ENCODE measurements at regions not wholly inside any gene's neighbourhood (a gene's known extent, or its start where the extent isn't known, plus 50 kb on each side); places are given as distances from the start of the nearest gene placed in this dataset.

GRCh38 chr15:93415576-93415975 lies 326.6 kb upstream of the RGMA start:
- no peak for DNase-seq (ENCODE audit: low spot score)
- no peaks in the 10 kb centered on the region for H3K4me1 ChIP-seq (ENCODE audit: insufficient read depth)
- H3K9me2 ChIP-seq (replicated peaks; ENCODE audit: insufficient read depth), result no peaks in the 10 kb centered on the region
- 88% methylated on average over 3 of the region's 3 CpGs for WGBS (ENCODE audit: low lambda C conversion rate, missing lambda C conversion rate)
- H3K4me3 ChIP-seq, result no peak overlapping the region
- TF ChIP-seq EZH2 (IDR thresholded peaks at IDR 0.05; ENCODE audit: borderline replicate concordance), result no peak
- TF ChIP-seq CTCF (IDR thresholded peaks at IDR 0.05; ENCODE audit: poor library complexity), result no peak
- no peak for TF ChIP-seq EZH2phosphoT487 (IDR thresholded peaks at IDR 0.05; ENCODE audit: low read depth, severe bottlenecking, unreplicated experiment)
- H3K4me2 ChIP-seq, result no peak overlapping the region
- no peak overlapping the region for H3K27ac ChIP-seq
- no peaks in the 10 kb centered on the region for H3K36me3 ChIP-seq (replicated peaks; ENCODE audit: insufficient read depth, low read depth)
- no peak overlapping the region for H2AFZ ChIP-seq
- H3K27me3 ChIP-seq, result no peaks in the 10 kb centered on the region
- H3K9me3 ChIP-seq (ENCODE audit: low read depth), result no peaks in the 10 kb centered on the region
- H3K79me2 ChIP-seq, result no peaks in the 10 kb centered on the region
- H4K20me1 ChIP-seq (ENCODE audit: insufficient read depth, poor library complexity, severe bottlenecking), result no peaks in the 10 kb centered on the region

- no peaks in the 10 kb centered on the region for H3K36me3 ChIP-seq (replicated peaks; ENCODE audit: insufficient read depth, low read depth)
- no peak overlapping the region for H3K27ac ChIP-seq
- H2AFZ ChIP-seq, result no peak overlapping the region
- H3K79me2 ChIP-seq, result no peaks in the 10 kb centered on the region
- no peak for TF ChIP-seq CTCF (IDR thresholded peaks at IDR 0.05; ENCODE audit: poor library complexity)
- TF ChIP-seq EZH2 (IDR thresholded peaks at IDR 0.05; ENCODE audit: borderline replicate concordance), result no peak
- TF ChIP-seq EZH2phosphoT487 (IDR thresholded peaks at IDR 0.05; ENCODE audit: low read depth, severe bottlenecking, unreplicated experiment), result no peak
- H3K27me3 ChIP-seq, result no peaks in the 10 kb centered on the region
- 93% methylated on average over 11 of the region's 11 CpGs for WGBS (ENCODE audit: low lambda C conversion rate, missing lambda C conversion rate)
- no peaks in the 10 kb centered on the region for H3K9me2 ChIP-seq (replicated peaks; ENCODE audit: insufficient read depth)
- H3K4me3 ChIP-seq, result no peak overlapping the region
- no peak overlapping the region for H3K4me2 ChIP-seq
- H3K4me1 ChIP-seq (ENCODE audit: insufficient read depth), result no peaks in the 10 kb centered on the region
- DNase-seq (ENCODE audit: low spot score), result no peak
- no peaks in the 10 kb centered on the region for H4K20me1 ChIP-seq (ENCODE audit: insufficient read depth, poor library complexity, severe bottlenecking)
- no peaks in the 10 kb centered on the region for H3K9me3 ChIP-seq (ENCODE audit: low read depth)
These were observed 325.7 kb upstream of the RGMA start for GRCh38 chr15:93414576-93415231.

GRCh38 chr15:93413745-93414144 lies 324.7 kb upstream of the RGMA start:
- H3K79me2 ChIP-seq, result no peaks in the 10 kb centered on the region
- H3K4me1 ChIP-seq (ENCODE audit: insufficient read depth), result no peaks in the 10 kb centered on the region
- DNase-seq (ENCODE audit: low spot score), result no peak
- H3K36me3 ChIP-seq (replicated peaks; ENCODE audit: insufficient read depth, low read depth), result no peaks in the 10 kb centered on the region
- H3K27ac ChIP-seq, result no peak overlapping the region
- H3K4me2 ChIP-seq, result no peak overlapping the region
- no peaks in the 10 kb centered on the region for H3K27me3 ChIP-seq
- H4K20me1 ChIP-seq (ENCODE audit: insufficient read depth, poor library complexity, severe bottlenecking), result no peaks in the 10 kb centered on the region
- no peak overlapping the region for H3K4me3 ChIP-seq
- TF ChIP-seq CTCF (IDR thresholded peaks at IDR 0.05; ENCODE audit: poor library complexity) (no peak), EZH2 (IDR thresholded peaks at IDR 0.05; ENCODE audit: borderline replicate concordance) (no peak), EZH2phosphoT487 (IDR thresholded peaks at IDR 0.05; ENCODE audit: low read depth, severe bottlenecking, unreplicated experiment) (no peak)
- 80% methylated on average over 10 of the region's 10 CpGs for WGBS (ENCODE audit: low lambda C conversion rate, missing lambda C conversion rate)
- H2AFZ ChIP-seq, result no peak overlapping the region
- H3K9me3 ChIP-seq (ENCODE audit: low read depth), result no peaks in the 10 kb centered on the region
- H3K9me2 ChIP-seq (replicated peaks; ENCODE audit: insufficient read depth), result no peaks in the 10 kb centered on the region

All from hepatocyte (in vitro differentiated cells).